ENCODE measurements at regions not wholly inside any gene's neighbourhood (a gene's known extent, or its start where the extent isn't known, plus 50 kb on each side); places are given as distances from the start of the nearest gene placed in this dataset.

GRCh38 chr1:55600242-55600641, 385.1 kb upstream of the USP24 start:
- no peak overlapping the region for H3K4me3 ChIP-seq (ENCODE audit: low read depth, low read length)
- no peak for TF ChIP-seq CTCF (IDR thresholded peaks at IDR 0.05; ENCODE audit: low read depth, low read length, missing control alignments)
- in situ Hi-C loops (cut with HindIII; ENCODE audit: low sequenced_read_pairs), result no loop called here
- no peak for DNase-seq (ENCODE audit: low read depth)

- DNase-seq (ENCODE audit: low read depth), result no peak
- in situ Hi-C loops (cut with HindIII; ENCODE audit: low sequenced_read_pairs), result no loop called here
- no peak overlapping the region for H3K4me3 ChIP-seq (ENCODE audit: low read depth, low read length)
- no peak for TF ChIP-seq CTCF (IDR thresholded peaks at IDR 0.05; ENCODE audit: low read depth, low read length, missing control alignments)
These were observed 382.7 kb upstream of the USP24 start for GRCh38 chr1:55597910-55598309.

GRCh38 chr1:55594701-55595100, 379.5 kb upstream of the USP24 start:
- DNase-seq (ENCODE audit: low read depth), result no peak
- TF ChIP-seq CTCF (IDR thresholded peaks at IDR 0.05; ENCODE audit: low read depth, low read length, missing control alignments), result no peak
- H3K4me3 ChIP-seq (ENCODE audit: low read depth, low read length), result no peak overlapping the region
- in situ Hi-C loops (cut with HindIII; ENCODE audit: low sequenced_read_pairs), result no loop called here

- no peak for DNase-seq (ENCODE audit: low read depth)
- H3K4me3 ChIP-seq (ENCODE audit: low read depth, low read length), result no peak overlapping the region
- in situ Hi-C loops (cut with HindIII; ENCODE audit: low sequenced_read_pairs), result no loop called here
- no peak for TF ChIP-seq CTCF (IDR thresholded peaks at IDR 0.05; ENCODE audit: low read depth, low read length, missing control alignments)
These were observed 378.1 kb upstream of the USP24 start for GRCh38 chr1:55593298-55593697.

- DNase-seq (ENCODE audit: low read depth), result no peak
- H3K4me3 ChIP-seq (ENCODE audit: low read depth, low read length), result no peak overlapping the region
- no peak for TF ChIP-seq CTCF (IDR thresholded peaks at IDR 0.05; ENCODE audit: low read depth, low read length, missing control alignments)
- in situ Hi-C loops (cut with HindIII; ENCODE audit: low sequenced_read_pairs), result no loop called here
These were observed 377.0 kb upstream of the USP24 start for GRCh38 chr1:55592122-55592521.

GRCh38 chr1:55589671-55590297, 374.6 kb upstream of the USP24 start:
- TF ChIP-seq CTCF (IDR thresholded peaks at IDR 0.05; ENCODE audit: low read depth, low read length, missing control alignments), result no peak
- in situ Hi-C loops (cut with HindIII; ENCODE audit: low sequenced_read_pairs), result loop anchor here (5.0 kb wide), 1 partner anchor 37 kb away; no protein-coding TSS in a partner anchor
- H3K4me3 ChIP-seq (ENCODE audit: low read depth, low read length), result no peak overlapping the region
- DNase-seq (ENCODE audit: low read depth), result no peak

Measured in astrocyte of the cerebellum (primary cell).